Trophoblast cell (in vitro differentiated cells and primary cell): ENCODE measurements at regions not wholly inside any gene's neighbourhood (a gene's known extent, or its start where the extent isn't known, plus 50 kb on each side); places are given as distances from the start of the nearest gene placed in this dataset.

Experiments
- DNase-seq, 2 donors: peaks; one replicate each; pipeline ENCODE4 v3.0.0-alpha.2; 2016
- H2AFZ ChIP-seq: 2 replicates; pipeline ENCODE4 v1.6.1; 2013; ENCODE audit warnings: low read length, moderate library complexity, mild to moderate bottlenecking; ENCODE audit not compliant: insufficient read depth, poor library complexity
- H2AK5ac ChIP-seq: 2 replicates; pipeline ENCODE4 v1.6.1; 2013; ENCODE audit warnings: mild to moderate bottlenecking, low read length
- H2BK120ac ChIP-seq: 2 replicates; pipeline ENCODE4 v1.6.1; 2013; ENCODE audit warnings: low read length, mild to moderate bottlenecking, moderate library complexity; ENCODE audit not compliant: insufficient read depth, poor library complexity
- H2BK12ac ChIP-seq: 2 replicates; pipeline ENCODE4 v1.6.1; 2013; ENCODE audit warnings: mild to moderate bottlenecking, low read length, moderate library complexity
- H2BK5ac ChIP-seq: 2 replicates; pipeline ENCODE4 v1.6.1; 2013; ENCODE audit warnings: low read length, low read depth, moderate library complexity, mild to moderate bottlenecking; ENCODE audit not compliant: poor library complexity
- H3K14ac ChIP-seq: 2 replicates; pipeline ENCODE4 v1.6.1; 2013; ENCODE audit warnings: mild to moderate bottlenecking, low read length
- H3K18ac ChIP-seq: 2 replicates; pipeline ENCODE4 v1.6.1; 2013; ENCODE audit warnings: mild to moderate bottlenecking, low read length
- H3K23ac ChIP-seq: 2 replicates; pipeline ENCODE4 v1.6.1; 2013; ENCODE audit warnings: low read length
- H3K27ac ChIP-seq: 2 replicates; pipeline ENCODE4 v1.5.1; 2013; ENCODE audit warnings: low read depth, mild to moderate bottlenecking, inconsistent platforms, low read length, moderate library complexity
- H3K27me3 ChIP-seq: 2 replicates; pipeline ENCODE4 v1.6.1; 2013; ENCODE audit warnings: inconsistent platforms, mild to moderate bottlenecking, low read length, moderate library complexity; ENCODE audit not compliant: insufficient read depth
- H3K36me3 ChIP-seq, 2 experiments: 1 replicate in 1 of 2; 2 replicates in 1 of 2; pipeline ENCODE4 v1.6.1; 2013; ENCODE audit warnings: low read length in 2 of 2, mild to moderate bottlenecking in 2 of 2, moderate library complexity in 1 of 2; ENCODE audit not compliant: insufficient read depth in 2 of 2, control insufficient read depth in 1 of 2
- H3K4ac ChIP-seq: 2 replicates; pipeline ENCODE4 v1.6.1; 2013; ENCODE audit warnings: low read depth, mild to moderate bottlenecking, low read length, moderate library complexity
- H3K4me1 ChIP-seq, 2 experiments: 1 replicate in 1 of 2; 2 replicates in 1 of 2; pipeline ENCODE4 v1.6.1; 2013; ENCODE audit warnings: low read length in 2 of 2, mild to moderate bottlenecking in 2 of 2, moderate library complexity in 1 of 2; ENCODE audit not compliant: insufficient read depth in 2 of 2, control insufficient read depth in 1 of 2
- H3K4me2 ChIP-seq: 2 replicates; pipeline ENCODE4 v1.6.1; 2013; ENCODE audit warnings: inconsistent platforms, mild to moderate bottlenecking, low read length, moderate library complexity
- H3K4me3 ChIP-seq: 2 replicates; pipeline ENCODE4 v1.5.1; 2013; ENCODE audit warnings: mild to moderate bottlenecking, low read depth, low read length, inconsistent platforms
- H3K79me1 ChIP-seq: one replicate; pipeline ENCODE4 v1.6.1; 2013; ENCODE audit warnings: low read length
- H3K79me2 ChIP-seq: 2 replicates; pipeline ENCODE4 v1.6.1; 2013; ENCODE audit warnings: low read length, mild to moderate bottlenecking; ENCODE audit not compliant: control insufficient read depth, insufficient read depth, poor library complexity
- H3K9ac ChIP-seq: 2 replicates; pipeline ENCODE4 v1.6.1; 2013; ENCODE audit warnings: mild to moderate bottlenecking, low read length
- H3K9me3 ChIP-seq: 2 replicates; pipeline ENCODE4 v1.6.1; 2013; ENCODE audit warnings: low read depth, mild to moderate bottlenecking, control low read depth, inconsistent platforms, low read length; ENCODE audit not compliant: insufficient read depth
- H4K12ac ChIP-seq: 2 replicates; pipeline ENCODE4 v1.6.1; 2013; ENCODE audit warnings: low read depth, mild to moderate bottlenecking, low read length, moderate library complexity
- H4K8ac ChIP-seq: 2 replicates; pipeline ENCODE4 v1.6.1; 2013; ENCODE audit warnings: low read depth, mild to moderate bottlenecking, low read length, moderate library complexity
- H4K91ac ChIP-seq: one replicate; pipeline ENCODE4 v1.6.1; 2013; ENCODE audit warnings: low read depth, mild to moderate bottlenecking, low read length, moderate library complexity
- WGBS: extraction: QIAGEN DNeasy Blood & Tissue Kit; methylation state at CpG from one replicate; pipeline ENCODE4 v1.1.7; 2013; ENCODE audit warnings: missing lambda C conversion rate; ENCODE audit not compliant: insufficient read length, insufficient coverage; ENCODE audit errors: extremely low coverage; 5-methylcytosine and 5-hydroxymethylcytosine counted together

- peaks cover 4 to 6% of the 10 kb centered on the region in 2 experiments for H3K4me1 ChIP-seq
- no peaks in the 10 kb centered on the region for H3K27me3 ChIP-seq
- no peak overlapping the region for H3K27ac ChIP-seq
- no peak overlapping the region for H2BK120ac ChIP-seq
- H2AFZ ChIP-seq = no peak overlapping the region
- H2AK5ac ChIP-seq = no peak overlapping the region
- H3K4me3 ChIP-seq = peak overlapping the region; percentile 37
- no peaks in the 10 kb centered on the region for H3K79me1 ChIP-seq
- no peak overlapping the region for H3K4ac ChIP-seq
- no peak overlapping the region for H4K12ac ChIP-seq
- no CpG with 5 or more reads among the region's 12 CpGs for WGBS
- H4K91ac ChIP-seq = no peak overlapping the region
- H3K79me2 ChIP-seq = peaks cover 2% of the 10 kb centered on the region
- H3K23ac ChIP-seq = no peak overlapping the region
- no peak overlapping the region for H2BK12ac ChIP-seq
- H2BK5ac ChIP-seq = no peak overlapping the region
- H3K18ac ChIP-seq = no peak overlapping the region
- H4K8ac ChIP-seq = no peak overlapping the region
- H3K9ac ChIP-seq = no peak overlapping the region
- DNase-seq = no peak
- no peaks in the 10 kb centered on the region for H3K36me3 ChIP-seq
- no peak overlapping the region for H3K4me2 ChIP-seq
- H3K9me3 ChIP-seq = no peaks in the 10 kb centered on the region
- H3K14ac ChIP-seq = no peak overlapping the region
These were observed 70.0 kb downstream of the EXOSC2 start for GRCh38 chr9:130763331-130764171.

GRCh38 chr9:130765137-130766020 is 69.7 kb upstream of the ABL1 start:
- Histone ChIP-seq H3K27me3 (no peaks in the 10 kb centered on the region), H3K23ac (no peak overlapping the region), H3K14ac (no peak overlapping the region), H4K8ac (no peak overlapping the region), H3K9ac (no peak overlapping the region), H3K4ac (no peak overlapping the region), H3K79me2 (peaks cover 2% of the 10 kb centered on the region), H3K4me3 (no peak overlapping the region), H2BK120ac (no peak overlapping the region), H3K18ac (no peak overlapping the region), H3K27ac (no peak overlapping the region), H2BK5ac (no peak overlapping the region), H3K79me1 (no peaks in the 10 kb centered on the region), H2AK5ac (no peak overlapping the region), H4K12ac (no peak overlapping the region), H2AFZ (no peak overlapping the region), H3K4me2 (no peak overlapping the region), H4K91ac (no peak overlapping the region), H2BK12ac (no peak overlapping the region), H3K9me3 (no peaks in the 10 kb centered on the region), H3K36me3 (no peaks in the 10 kb centered on the region), H3K4me1 (peaks cover 4 to 6% of the 10 kb centered on the region in 2 experiments)
- WGBS = no CpG with 5 or more reads among the region's 8 CpGs
- DNase-seq = no peak

GRCh38 chr9:130766021-130766926 is 68.8 kb upstream of the ABL1 start:
- peaks cover 2% of the 10 kb centered on the region for H3K79me2 ChIP-seq
- H3K36me3 ChIP-seq = no peaks in the 10 kb centered on the region
- H3K9me3 ChIP-seq = no peaks in the 10 kb centered on the region
- no peak overlapping the region for H3K23ac ChIP-seq
- H2AK5ac ChIP-seq = no peak overlapping the region
- no peak overlapping the region for H3K4me3 ChIP-seq
- no peak overlapping the region for H3K18ac ChIP-seq
- no peak overlapping the region for H4K91ac ChIP-seq
- no peak overlapping the region for H4K8ac ChIP-seq
- no peak overlapping the region for H4K12ac ChIP-seq
- no peak overlapping the region for H3K9ac ChIP-seq
- no peak overlapping the region for H2BK120ac ChIP-seq
- H3K27ac ChIP-seq = no peak overlapping the region
- H3K4me2 ChIP-seq = no peak overlapping the region
- peaks cover 4 to 6% of the 10 kb centered on the region in 2 experiments for H3K4me1 ChIP-seq
- WGBS = no CpG with 5 or more reads among the region's 19 CpGs
- no peaks in the 10 kb centered on the region for H3K27me3 ChIP-seq
- no peak overlapping the region for H3K4ac ChIP-seq
- DNase-seq = peak in 1 of 2 donors; percentile 7
- H3K14ac ChIP-seq = no peak overlapping the region
- no peak overlapping the region for H2BK12ac ChIP-seq
- H3K79me1 ChIP-seq = no peaks in the 10 kb centered on the region
- H2BK5ac ChIP-seq = no peak overlapping the region
- peak overlapping the region; percentile 35 for H2AFZ ChIP-seq

- no peak overlapping the region for H2BK12ac ChIP-seq
- H3K4ac ChIP-seq = no peak overlapping the region
- no peak overlapping the region for H3K9ac ChIP-seq
- no peaks in the 10 kb centered on the region for H3K9me3 ChIP-seq
- WGBS = no CpG with 5 or more reads among the region's 4 CpGs
- no peak overlapping the region for H3K27ac ChIP-seq
- no peak overlapping the region for H2AFZ ChIP-seq
- H3K14ac ChIP-seq = no peak overlapping the region
- H2BK5ac ChIP-seq = no peak overlapping the region
- H3K79me1 ChIP-seq = no peaks in the 10 kb centered on the region
- peaks cover 2% of the 10 kb centered on the region for H3K79me2 ChIP-seq
- H4K91ac ChIP-seq = no peak overlapping the region
- H3K4me3 ChIP-seq = no peak overlapping the region
- H2BK120ac ChIP-seq = no peak overlapping the region
- H3K27me3 ChIP-seq = no peaks in the 10 kb centered on the region
- no peak overlapping the region for H2AK5ac ChIP-seq
- H3K23ac ChIP-seq = no peak overlapping the region
- no peak overlapping the region for H4K8ac ChIP-seq
- H3K18ac ChIP-seq = no peak overlapping the region
- no peak overlapping the region for H3K4me2 ChIP-seq
- DNase-seq = no peak
- no peak overlapping the region for H4K12ac ChIP-seq
- H3K4me1 ChIP-seq = peaks cover 4 to 6% of the 10 kb centered on the region in 2 experiments
- no peaks in the 10 kb centered on the region for H3K36me3 ChIP-seq
These were observed 68.1 kb upstream of the ABL1 start for GRCh38 chr9:130766927-130767307.
